AG04450 (cell line): ENCODE measurements at regions not wholly inside any gene's neighbourhood (a gene's known extent, or its start where the extent isn't known, plus 50 kb on each side); places are given as distances from the start of the nearest gene placed in this dataset.

Experiments used
- CTCF ChIA-PET: fragments of 300-600, 350-600 bp; formaldehyde crosslinking; extraction: SDS; loops from one replicate; lab custom pipeline; 2022; ENCODE audit warnings: antibody characterized with exemption, inconsistent platforms; lab: Charles Lee
- POLR2A ChIA-PET: fragments of 350-600 bp; formaldehyde crosslinking; extraction: SDS; loops from one replicate; lab custom pipeline; 2021; ENCODE audit warnings: antibody characterized with exemption, inconsistent platforms; lab: Yijun Ruan, JAX
- DNase-seq: peaks from one replicate; pipeline ENCODE4 v3.0.0-alpha.2; 2011; ENCODE audit warnings: low read depth, low spot score
- H3K27ac ChIP-seq: one replicate; pipeline ENCODE4 v1.5.1; 2012; ENCODE audit warnings: low read depth, low read length, control low read depth
- H3K27me3 ChIP-seq: one replicate; pipeline ENCODE4 v1.6.0; 2012; ENCODE audit warnings: low read length; ENCODE audit not compliant: control insufficient read depth, insufficient read depth
- H3K4me3 ChIP-seq: 2 replicates; pipeline ENCODE4 v1.5.1; 2011; ENCODE audit warnings: mild to moderate bottlenecking, low read depth, low read length, control low read depth
- H3K9me3 ChIP-seq: 2 replicates; pipeline ENCODE4 v1.5.1; 2012; ENCODE audit warnings: low read length; ENCODE audit not compliant: control insufficient read depth, insufficient read depth
- CTCF ChIP-seq: IDR thresholded peaks from 2 replicates; pipeline ENCODE4 v1.5.1; 2011; ENCODE audit warnings: low read depth, low read length, control low read depth, inconsistent platforms

- H3K4me3 ChIP-seq, result no peak overlapping the region
- ChIA-PET CTCF (no interaction called here), POLR2A (no interaction called here)
- TF ChIP-seq CTCF, result no peak
- H3K9me3 ChIP-seq, result no peaks in the 10 kb centered on the region
- H3K27ac ChIP-seq, result no peak overlapping the region
- no peak for DNase-seq
- no peaks in the 10 kb centered on the region for H3K27me3 ChIP-seq
These were observed 116.6 kb upstream of the PROX1 start for GRCh38 chr1:213871179-213871578.

- DNase-seq, result no peak
- ChIA-PET CTCF (no interaction called here), POLR2A (no interaction called here)
- Histone ChIP-seq H3K27me3 (no peaks in the 10 kb centered on the region), H3K27ac (no peak overlapping the region), H3K9me3 (no peaks in the 10 kb centered on the region), H3K4me3 (no peak overlapping the region)
- no peak for TF ChIP-seq CTCF
These were observed 113.0 kb upstream of the PROX1 start for GRCh38 chr1:213874789-213875188.

- H3K27ac ChIP-seq, result no peak overlapping the region
- no peaks in the 10 kb centered on the region for H3K9me3 ChIP-seq
- no peaks in the 10 kb centered on the region for H3K27me3 ChIP-seq
- no peak for DNase-seq
- TF ChIP-seq CTCF, result no peak
- ChIA-PET CTCF (no interaction called here), POLR2A (no interaction called here)
- H3K4me3 ChIP-seq, result no peak overlapping the region
These were observed 111.2 kb upstream of the PROX1 start for GRCh38 chr1:213876531-213876930.

GRCh38 chr1:213883618-213884017 lies 104.2 kb upstream of the PROX1 start:
- POLR2A ChIA-PET, result no interaction called here
- DNase-seq, result no peak
- CTCF ChIA-PET, result no interaction called here
- Histone ChIP-seq H3K27me3 (no peaks in the 10 kb centered on the region), H3K4me3 (no peak overlapping the region), H3K27ac (no peak overlapping the region), H3K9me3 (no peaks in the 10 kb centered on the region)
- TF ChIP-seq CTCF, result no peak

- CTCF ChIA-PET, result no interaction called here
- Histone ChIP-seq H3K9me3 (no peaks in the 10 kb centered on the region), H3K27me3 (no peaks in the 10 kb centered on the region), H3K4me3 (no peak overlapping the region), H3K27ac (no peak overlapping the region)
- POLR2A ChIA-PET, result no interaction called here
- TF ChIP-seq CTCF, result no peak
- DNase-seq, result no peak
These were observed 103.4 kb upstream of the PROX1 start for GRCh38 chr1:213884402-213884801.
